ENCODE measurements at regions not wholly inside any gene's neighbourhood (a gene's known extent, or its start where the extent isn't known, plus 50 kb on each side); places are given as distances from the start of the nearest gene placed in this dataset.

- ChIA-PET POLR2A (interaction anchor here (1.0 kb wide), 1 partner anchor 10 kb away, joined by 3 read pairs; no protein-coding TSS in a partner anchor), CTCF (ENCODE audit: unreplicated experiment) (no interaction called here)
- Histone ChIP-seq H3K9me3 (ENCODE audit: low read length) (no peaks in the 10 kb centered on the region), H3K4me2 (ENCODE audit: low read length) (no peak overlapping the region), H2AFZ (ENCODE audit: low read length) (no peak overlapping the region), H3K4me1 (ENCODE audit: insufficient read depth, low read length, poor library complexity, severe bottlenecking) (no peaks in the 10 kb centered on the region), H3K36me3 (ENCODE audit: insufficient read depth, low read length) (no peaks in the 10 kb centered on the region), H3K9me2 (ENCODE audit: insufficient read depth, low read length) (no peaks in the 10 kb centered on the region), H3K79me2 (ENCODE audit: insufficient read depth, low read depth, low read length) (no peaks in the 10 kb centered on the region), H3K4me3 (ENCODE audit: low read depth, low read length, poor library complexity, severe bottlenecking) (no peak overlapping the region), H4K20me1 (ENCODE audit: insufficient read depth, low read length) (no peaks in the 10 kb centered on the region), H3K27ac (ENCODE audit: low read depth, low read length, poor library complexity, severe bottlenecking) (no peak overlapping the region)
- intact Hi-C loops (cut with micrococcal nuclease; ENCODE audit: unreplicated experiment): no loop called here
- BruUV-seq (replicated peaks): no TSS peak
- TF ChIP-seq CTCF (conservative IDR thresholded peaks at IDR 0.05; ENCODE audit: low read length) (no peak), EZH2phosphoT487 (IDR thresholded peaks at IDR 0.05; ENCODE audit: borderline replicate concordance, low read depth, low read length) (no peak)
- no peak for DNase-seq (ENCODE audit: low spot score)
These were observed 571.9 kb upstream of the BRINP1 start for GRCh38 chr9:119941091-119941490.

GRCh38 chr9:119938871-119939270, 569.6 kb upstream of the BRINP1 start:
- H3K4me3 ChIP-seq (ENCODE audit: low read depth, low read length, poor library complexity, severe bottlenecking): no peak overlapping the region
- no peaks in the 10 kb centered on the region for H3K9me2 ChIP-seq (ENCODE audit: insufficient read depth, low read length)
- H3K4me2 ChIP-seq (ENCODE audit: low read length): no peak overlapping the region
- no TSS peak for BruUV-seq (replicated peaks)
- no peak for TF ChIP-seq CTCF (conservative IDR thresholded peaks at IDR 0.05; ENCODE audit: low read length)
- intact Hi-C loops (cut with micrococcal nuclease; ENCODE audit: unreplicated experiment): no loop called here
- H3K36me3 ChIP-seq (ENCODE audit: insufficient read depth, low read length): no peaks in the 10 kb centered on the region
- no peaks in the 10 kb centered on the region for H3K4me1 ChIP-seq (ENCODE audit: insufficient read depth, low read length, poor library complexity, severe bottlenecking)
- H2AFZ ChIP-seq (ENCODE audit: low read length): no peak overlapping the region
- no peaks in the 10 kb centered on the region for H3K9me3 ChIP-seq (ENCODE audit: low read length)
- no peak overlapping the region for H3K27ac ChIP-seq (ENCODE audit: low read depth, low read length, poor library complexity, severe bottlenecking)
- H3K79me2 ChIP-seq (ENCODE audit: insufficient read depth, low read depth, low read length): no peaks in the 10 kb centered on the region
- ChIA-PET POLR2A (no interaction called here), CTCF (ENCODE audit: unreplicated experiment) (interaction anchor here (0.6 kb wide), 1 partner anchor 198 kb away, joined by 3 read pairs; no protein-coding TSS in a partner anchor)
- no peaks in the 10 kb centered on the region for H4K20me1 ChIP-seq (ENCODE audit: insufficient read depth, low read length)
- DNase-seq (ENCODE audit: low spot score): no peak

DNA sequence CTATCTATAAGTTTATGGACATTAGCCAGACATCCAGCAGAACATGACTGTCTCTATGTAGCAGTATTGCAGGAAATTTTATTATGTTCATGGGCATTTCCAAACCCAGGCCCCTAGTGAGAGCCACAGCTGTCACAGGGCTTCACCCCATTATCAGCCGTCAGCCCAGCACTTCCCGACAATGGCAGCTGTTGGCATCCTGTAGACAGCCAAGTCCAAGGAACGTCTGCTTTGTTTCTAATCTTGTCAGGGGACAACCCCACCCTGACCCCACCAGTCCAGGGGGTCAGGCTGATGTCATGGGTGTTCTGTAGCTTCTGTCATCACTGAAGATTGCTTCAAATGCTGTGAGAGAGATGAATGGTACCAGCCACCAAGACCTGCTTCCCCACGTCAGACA, 565.3 kb upstream of the BRINP1 start:
- H3K9me3 ChIP-seq (ENCODE audit: low read length): no peaks in the 10 kb centered on the region
- H3K4me2 ChIP-seq (ENCODE audit: low read length): no peak overlapping the region
- H3K27ac ChIP-seq (ENCODE audit: low read depth, low read length, poor library complexity, severe bottlenecking): no peak overlapping the region
- H4K20me1 ChIP-seq (ENCODE audit: insufficient read depth, low read length): no peaks in the 10 kb centered on the region
- no peak for TF ChIP-seq CTCF (conservative IDR thresholded peaks at IDR 0.05; ENCODE audit: low read length)
- no peak for TF ChIP-seq EZH2phosphoT487 (IDR thresholded peaks at IDR 0.05; ENCODE audit: borderline replicate concordance, low read depth, low read length)
- no peak overlapping the region for H2AFZ ChIP-seq (ENCODE audit: low read length)
- DNase-seq (ENCODE audit: low spot score): no peak
- no TSS peak for BruUV-seq (replicated peaks)
- no peaks in the 10 kb centered on the region for H3K36me3 ChIP-seq (ENCODE audit: insufficient read depth, low read length)
- ChIA-PET CTCF (ENCODE audit: unreplicated experiment) (no interaction called here), POLR2A (interaction anchor here (1.3 kb wide), 1 partner anchor 10 kb away, joined by 3 read pairs; no protein-coding TSS in a partner anchor)
- H3K4me1 ChIP-seq (ENCODE audit: insufficient read depth, low read length, poor library complexity, severe bottlenecking): no peaks in the 10 kb centered on the region
- no peaks in the 10 kb centered on the region for H3K9me2 ChIP-seq (ENCODE audit: insufficient read depth, low read length)
- no peaks in the 10 kb centered on the region for H3K79me2 ChIP-seq (ENCODE audit: insufficient read depth, low read depth, low read length)
- no peak overlapping the region for H3K4me3 ChIP-seq (ENCODE audit: low read depth, low read length, poor library complexity, severe bottlenecking)
- intact Hi-C loops (cut with micrococcal nuclease; ENCODE audit: unreplicated experiment): no loop called here

All from OCI-LY7 (cell line).